Lower leg skin (tissue), 3 donors: ENCODE measurements at regions not wholly inside any gene's neighbourhood (a gene's known extent, or its start where the extent isn't known, plus 50 kb on each side); places are given as distances from the start of the nearest gene placed in this dataset.

Experiments
- POLR2A ChIP-seq, 2 donors: fragments of 450-650 bp; IDR thresholded peaks; one replicate each; pipeline ENCODE4 v1.6.1; 2016 to 2017; ENCODE audit warnings: antibody characterized with exemption in 2 of 2, mild to moderate bottlenecking in 1 of 2, moderate library complexity in 1 of 2
- TF ChIP-seq, protein P1 (sequence below), 3 donors: fragments of 450-650 bp; IDR thresholded peaks; one replicate each; pipeline ENCODE4 v1.5.1; 2016; ENCODE audit warnings: antibody characterized with exemption in 3 of 3, mild to moderate bottlenecking in 3 of 3, moderate library complexity in 2 of 3

DNA sequence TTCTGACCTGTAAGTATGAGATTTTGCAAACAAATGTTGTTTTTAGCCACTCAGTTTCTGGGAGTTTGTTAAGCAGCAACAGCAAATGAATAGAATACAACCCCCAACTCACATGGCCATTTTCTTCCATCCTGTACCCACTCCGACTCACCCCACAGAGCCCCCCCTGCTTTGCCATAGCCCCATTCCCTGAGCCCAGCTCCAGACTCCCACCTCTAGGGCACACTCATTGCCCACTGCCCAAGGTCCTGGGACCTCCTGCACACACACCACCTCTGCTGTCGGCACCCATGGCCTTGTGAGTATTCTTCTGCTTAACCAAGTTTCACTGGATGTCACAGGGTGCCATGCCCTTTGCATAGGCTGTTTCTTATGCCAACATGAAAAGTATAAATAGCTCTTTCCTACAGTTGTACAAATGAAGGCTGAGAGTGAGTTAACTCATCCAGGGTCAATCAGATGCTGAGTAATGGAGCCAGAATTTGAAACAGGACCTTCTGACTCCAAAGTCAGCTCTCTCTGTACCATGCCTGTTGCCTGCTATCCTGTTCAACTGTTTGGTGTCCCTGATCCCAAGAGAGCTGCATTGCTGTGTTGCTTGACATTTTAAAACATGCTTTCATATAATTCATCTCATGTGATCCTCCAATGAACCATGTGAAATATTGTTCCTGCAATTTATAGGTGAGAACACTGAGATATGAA, 367.8 kb upstream of the ZMIZ1 start:
- TF ChIP-seq, protein P1, sequence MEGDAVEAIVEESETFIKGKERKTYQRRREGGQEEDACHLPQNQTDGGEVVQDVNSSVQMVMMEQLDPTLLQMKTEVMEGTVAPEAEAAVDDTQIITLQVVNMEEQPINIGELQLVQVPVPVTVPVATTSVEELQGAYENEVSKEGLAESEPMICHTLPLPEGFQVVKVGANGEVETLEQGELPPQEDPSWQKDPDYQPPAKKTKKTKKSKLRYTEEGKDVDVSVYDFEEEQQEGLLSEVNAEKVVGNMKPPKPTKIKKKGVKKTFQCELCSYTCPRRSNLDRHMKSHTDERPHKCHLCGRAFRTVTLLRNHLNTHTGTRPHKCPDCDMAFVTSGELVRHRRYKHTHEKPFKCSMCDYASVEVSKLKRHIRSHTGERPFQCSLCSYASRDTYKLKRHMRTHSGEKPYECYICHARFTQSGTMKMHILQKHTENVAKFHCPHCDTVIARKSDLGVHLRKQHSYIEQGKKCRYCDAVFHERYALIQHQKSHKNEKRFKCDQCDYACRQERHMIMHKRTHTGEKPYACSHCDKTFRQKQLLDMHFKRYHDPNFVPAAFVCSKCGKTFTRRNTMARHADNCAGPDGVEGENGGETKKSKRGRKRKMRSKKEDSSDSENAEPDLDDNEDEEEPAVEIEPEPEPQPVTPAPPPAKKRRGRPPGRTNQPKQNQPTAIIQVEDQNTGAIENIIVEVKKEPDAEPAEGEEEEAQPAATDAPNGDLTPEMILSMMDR (IDR thresholded peaks at IDR 0.05): no peak
- no peak for TF ChIP-seq POLR2A (IDR thresholded peaks at IDR 0.05)
